Thyroid gland (tissue), 4 donors: ENCODE measurements at regions not wholly inside any gene's neighbourhood (a gene's known extent, or its start where the extent isn't known, plus 50 kb on each side); places are given as distances from the start of the nearest gene placed in this dataset.

Experiments used
- DNase-seq, 2 donors: peaks; one replicate each; pipeline ENCODE4 v3.0.0-alpha.2; 2019
- H3K27ac ChIP-seq, 3 donors: fragments of 200-600 bp; sonication (generic); 1 replicate in 2 of 3; 2 replicates in 1 of 3; pipeline ENCODE4 v1.5.1; 2016 to 2019; ENCODE audit warnings: mild to moderate bottlenecking in 1 of 3, moderate library complexity in 1 of 3
- H3K27me3 ChIP-seq: fragments of 200-600 bp; sonication (generic); one replicate; pipeline ENCODE4 v1.5.1; 2019
- H3K36me3 ChIP-seq, 2 donors: fragments of 200-600 bp; sonication (generic); one replicate each; pipeline ENCODE4 v1.5.1; 2016 to 2019
- H3K4me1 ChIP-seq, 2 donors: fragments of 200-600 bp; sonication (generic); one replicate each; pipeline ENCODE4 v1.5.1; 2017 to 2019
- H3K4me3 ChIP-seq, 3 donors: fragments of 200-600 bp; sonication (generic); replicated peaks in 1 of 3; 1 replicate in 2 of 3; 2 replicates in 1 of 3; pipeline ENCODE4 v1.5.1; 2016; ENCODE audit warnings: mild to moderate bottlenecking in 1 of 3
- H3K9me3 ChIP-seq: fragments of 200-600 bp; sonication (generic); one replicate; pipeline ENCODE4 v1.5.1; 2017
- POLR2A ChIP-seq, 2 donors: fragments of 450-650 bp; IDR thresholded peaks; one replicate each; pipeline ENCODE4 v1.6.1; 2017; ENCODE audit warnings: antibody characterized with exemption in 2 of 2, mild to moderate bottlenecking in 2 of 2, moderate library complexity in 1 of 2
- WGBS, 2 donors: methylation state at CpG; one replicate each; pipeline ENCODE4 v1.1.5; 2017; 5-methylcytosine and 5-hydroxymethylcytosine counted together
- intact Hi-C: fragments of 100-400 bp; cut with DNase I; formaldehyde crosslinking; loops from one replicate; pipeline ENCODE4 v1.15.1; 2023
- TF ChIP-seq, protein P1 (sequence below), 6 experiments: fragments of 200-600 bp in 3 of 6; fragments of 450-650 bp in 3 of 6; sonication (generic) in 3 of 6; IDR thresholded peaks; one replicate each; pipeline ENCODE4 v1.5.1; 2016 to 2019; ENCODE audit warnings: antibody characterized with exemption in 6 of 6, mild to moderate bottlenecking in 2 of 6, inconsistent platforms in 1 of 6, moderate library complexity in 1 of 6

DNA sequence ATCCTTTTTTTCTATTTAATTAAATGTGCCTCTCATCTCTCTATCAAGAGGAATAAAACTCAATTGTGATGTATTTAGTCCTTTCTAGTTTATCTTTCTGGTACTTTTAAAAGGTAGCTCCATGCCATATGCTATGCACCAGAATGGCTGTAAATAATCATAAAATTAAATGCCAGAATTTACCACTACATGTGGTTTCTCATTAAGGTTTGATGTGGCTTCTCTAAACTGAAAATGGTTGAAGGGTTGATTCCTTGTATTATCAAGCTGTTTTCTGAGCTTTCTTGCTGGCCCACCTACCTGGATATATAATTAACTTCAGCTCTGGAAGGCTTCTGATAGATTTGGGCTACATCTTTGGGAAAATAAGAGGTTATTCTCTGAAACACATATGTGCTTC lies 171.9 kb upstream of the RHOBTB1 start:
- Histone ChIP-seq H3K27ac (no peak overlapping the region), H3K27me3 (no peaks in the 10 kb centered on the region), H3K4me3 (no peak overlapping the region), H3K9me3 (no peaks in the 10 kb centered on the region), H3K4me1 (no peaks in the 10 kb centered on the region), H3K36me3 (no peaks in the 10 kb centered on the region)
- no peak for DNase-seq
- intact Hi-C loops, result no loop called here
- TF ChIP-seq POLR2A (IDR thresholded peaks at IDR 0.05), result no peak

DNA sequence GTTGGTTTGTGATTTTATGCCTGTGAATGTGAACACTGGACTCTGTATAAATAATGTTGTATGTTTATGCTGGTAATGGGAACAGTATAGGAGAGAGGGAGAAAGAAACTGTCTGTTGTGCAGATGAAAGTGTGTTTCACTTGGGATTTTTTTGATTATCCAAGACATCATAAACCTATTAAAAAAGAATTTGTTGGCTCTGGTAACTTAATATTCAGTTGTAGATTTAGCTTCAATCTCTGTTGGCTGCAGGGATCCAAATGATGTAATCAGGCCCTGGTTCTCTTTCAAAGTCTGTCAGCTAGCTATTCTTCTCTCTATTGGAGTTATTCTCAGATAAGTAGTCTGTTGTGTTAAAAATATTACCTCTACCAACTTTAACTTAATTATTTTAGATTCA lies 168.8 kb upstream of the RHOBTB1 start:
- Histone ChIP-seq H3K4me1 (no peaks in the 10 kb centered on the region), H3K9me3 (no peaks in the 10 kb centered on the region), H3K4me3 (no peak overlapping the region), H3K27ac (no peak overlapping the region), H3K27me3 (no peaks in the 10 kb centered on the region), H3K36me3 (no peaks in the 10 kb centered on the region)
- no peak for DNase-seq
- TF ChIP-seq, protein P1, sequence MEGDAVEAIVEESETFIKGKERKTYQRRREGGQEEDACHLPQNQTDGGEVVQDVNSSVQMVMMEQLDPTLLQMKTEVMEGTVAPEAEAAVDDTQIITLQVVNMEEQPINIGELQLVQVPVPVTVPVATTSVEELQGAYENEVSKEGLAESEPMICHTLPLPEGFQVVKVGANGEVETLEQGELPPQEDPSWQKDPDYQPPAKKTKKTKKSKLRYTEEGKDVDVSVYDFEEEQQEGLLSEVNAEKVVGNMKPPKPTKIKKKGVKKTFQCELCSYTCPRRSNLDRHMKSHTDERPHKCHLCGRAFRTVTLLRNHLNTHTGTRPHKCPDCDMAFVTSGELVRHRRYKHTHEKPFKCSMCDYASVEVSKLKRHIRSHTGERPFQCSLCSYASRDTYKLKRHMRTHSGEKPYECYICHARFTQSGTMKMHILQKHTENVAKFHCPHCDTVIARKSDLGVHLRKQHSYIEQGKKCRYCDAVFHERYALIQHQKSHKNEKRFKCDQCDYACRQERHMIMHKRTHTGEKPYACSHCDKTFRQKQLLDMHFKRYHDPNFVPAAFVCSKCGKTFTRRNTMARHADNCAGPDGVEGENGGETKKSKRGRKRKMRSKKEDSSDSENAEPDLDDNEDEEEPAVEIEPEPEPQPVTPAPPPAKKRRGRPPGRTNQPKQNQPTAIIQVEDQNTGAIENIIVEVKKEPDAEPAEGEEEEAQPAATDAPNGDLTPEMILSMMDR (IDR thresholded peaks at IDR 0.05), result no peak
- TF ChIP-seq POLR2A (IDR thresholded peaks at IDR 0.05), result no peak
- intact Hi-C loops, result no loop called here

DNA sequence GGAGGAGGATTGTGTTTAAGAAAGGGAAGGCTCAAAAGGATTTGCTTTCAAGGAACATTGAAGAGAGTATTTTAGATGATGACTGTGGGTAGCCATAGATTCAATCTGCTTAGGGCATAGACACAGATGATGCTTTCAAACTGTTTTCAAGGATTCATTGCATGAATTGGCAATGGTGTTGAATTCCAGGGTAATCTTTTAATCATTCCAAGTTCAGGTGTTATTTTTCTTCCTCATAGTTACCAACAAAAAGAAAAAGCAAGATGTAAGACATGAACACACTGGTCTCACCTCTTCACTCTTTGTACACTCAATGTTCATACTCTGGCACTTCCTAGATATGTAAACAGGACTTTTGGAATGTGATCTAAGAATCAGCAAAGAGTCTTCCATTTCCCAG lies 167.0 kb upstream of the RHOBTB1 start:
- Histone ChIP-seq H3K27me3 (no peaks in the 10 kb centered on the region), H3K4me3 (no peak overlapping the region), H3K4me1 (no peaks in the 10 kb centered on the region), H3K27ac (no peak overlapping the region), H3K9me3 (no peaks in the 10 kb centered on the region), H3K36me3 (no peaks in the 10 kb centered on the region)
- DNase-seq, result no peak
- TF ChIP-seq, protein P1 (IDR thresholded peaks at IDR 0.05), result no peak
- TF ChIP-seq POLR2A (IDR thresholded peaks at IDR 0.05), result no peak
- intact Hi-C loops, result no loop called here

DNA sequence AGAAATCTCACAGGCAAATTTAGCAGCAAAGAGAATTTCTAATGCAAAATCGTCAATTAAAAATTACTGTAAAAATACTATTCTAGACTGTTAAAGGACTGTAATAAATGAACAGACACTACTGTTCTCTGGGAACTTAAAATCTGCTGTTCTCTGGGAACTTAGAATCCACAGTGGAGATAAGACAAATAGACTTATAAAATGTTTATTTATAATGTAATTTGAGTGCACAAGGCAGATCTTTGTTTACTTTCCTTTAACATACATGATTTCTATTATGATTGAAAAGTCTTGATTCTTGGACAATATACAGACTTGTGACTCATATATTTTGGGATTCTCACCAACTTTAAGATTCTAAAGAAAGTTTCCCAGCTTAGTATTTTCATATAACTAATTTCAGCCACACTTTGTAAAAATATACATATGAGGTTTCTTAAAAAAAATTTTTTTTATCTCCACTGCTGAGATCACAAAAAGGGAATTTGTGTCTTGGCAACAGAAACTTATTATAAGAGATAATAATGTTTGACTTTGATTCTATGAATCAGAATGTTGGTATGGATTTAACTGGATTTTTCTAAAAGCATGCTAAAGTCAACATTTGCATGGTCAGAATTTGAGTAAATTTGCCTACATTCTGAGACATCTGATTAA lies 166.3 kb upstream of the RHOBTB1 start:
- Histone ChIP-seq H3K27ac (no peak overlapping the region), H3K4me1 (no peaks in the 10 kb centered on the region), H3K27me3 (no peaks in the 10 kb centered on the region), H3K4me3 (no peak overlapping the region), H3K9me3 (no peaks in the 10 kb centered on the region), H3K36me3 (no peaks in the 10 kb centered on the region)
- DNase-seq, result no peak
- intact Hi-C loops, result no loop called here
- no peak for TF ChIP-seq POLR2A (IDR thresholded peaks at IDR 0.05)
- TF ChIP-seq, protein P1 (IDR thresholded peaks at IDR 0.05), result no peak
- 74 to 75% methylated on average over 1 of the region's 1 CpG for WGBS, 2 donors

DNA sequence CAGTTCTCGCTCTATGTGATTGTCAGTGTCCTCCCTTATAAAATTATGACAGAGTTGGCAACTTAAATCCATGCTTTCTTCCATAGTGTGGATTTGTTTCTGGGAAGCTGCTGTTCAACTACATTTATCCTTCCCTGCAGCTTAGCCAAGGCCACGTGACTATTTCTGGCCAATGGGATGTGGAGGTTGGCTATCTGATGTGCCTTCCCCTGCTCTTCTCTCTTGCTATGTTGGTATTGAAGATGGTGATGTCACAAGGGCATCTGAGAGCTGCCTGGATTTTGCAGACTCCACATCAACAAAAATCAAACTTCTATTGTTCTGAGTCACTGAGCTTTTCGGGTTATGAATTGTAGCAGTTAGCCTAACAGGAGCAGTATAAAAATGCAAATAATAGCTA lies 164.9 kb upstream of the RHOBTB1 start:
- no peaks in the 10 kb centered on the region for H3K27me3 ChIP-seq
- no peak for TF ChIP-seq POLR2A (IDR thresholded peaks at IDR 0.05)
- TF ChIP-seq, protein P1 (IDR thresholded peaks at IDR 0.05), result no peak
- intact Hi-C loops, result no loop called here
- no peak for DNase-seq
- H3K27ac ChIP-seq, result no peak overlapping the region
- 95 to 97% methylated on average over 3 of the region's 3 CpGs for WGBS, 2 donors
- H3K9me3 ChIP-seq, result no peaks in the 10 kb centered on the region
- no peaks in the 10 kb centered on the region for H3K36me3 ChIP-seq
- no peak overlapping the region for H3K4me3 ChIP-seq
- no peaks in the 10 kb centered on the region for H3K4me1 ChIP-seq

DNA sequence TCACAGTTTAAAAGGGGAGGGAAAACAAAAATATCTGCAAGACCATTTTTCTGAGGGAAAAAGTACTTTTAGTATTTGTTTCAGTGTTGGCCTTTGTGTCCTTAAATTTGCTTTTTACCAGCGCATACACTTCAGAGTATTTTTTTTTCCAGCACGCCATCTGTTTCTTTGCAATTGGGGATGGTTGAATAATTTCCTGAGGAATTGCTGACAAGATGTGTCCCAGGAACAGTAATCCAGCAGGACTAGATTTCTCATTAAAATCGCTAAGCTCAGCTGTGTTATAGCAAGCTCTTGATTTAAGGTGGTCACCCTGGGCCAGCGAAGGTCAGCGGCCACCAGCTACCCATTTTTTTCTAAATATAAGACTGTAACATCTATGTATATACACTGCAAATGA lies 156.9 kb upstream of the RHOBTB1 start:
- Histone ChIP-seq H3K9me3 (no peaks in the 10 kb centered on the region), H3K27me3 (no peaks in the 10 kb centered on the region), H3K4me3 (no peak overlapping the region), H3K4me1 (no peaks in the 10 kb centered on the region), H3K27ac (no peak overlapping the region), H3K36me3 (no peaks in the 10 kb centered on the region)
- no peak for DNase-seq
- intact Hi-C loops, result no loop called here
- 71 to 80% methylated on average over 5 of the region's 5 CpGs for WGBS, 2 donors
- TF ChIP-seq, protein P1 (IDR thresholded peaks at IDR 0.05), result no peak
- no peak for TF ChIP-seq POLR2A (IDR thresholded peaks at IDR 0.05)
